Chondrocyte (in vitro differentiated cells): ENCODE measurements at regions not wholly inside any gene's neighbourhood (a gene's known extent, or its start where the extent isn't known, plus 50 kb on each side); places are given as distances from the start of the nearest gene placed in this dataset.

ENCODE experiments used
- DNase-seq: peaks from one replicate; pipeline ENCODE4 v3.0.0; 2021; ENCODE audit warnings: mixed read lengths, low spot score
- H3K27ac Mint-ChIP-seq: one replicate; pipeline ENCODE4 v1.8.0; 2021; ENCODE audit warnings: mild to moderate bottlenecking, moderate library complexity, mixed read lengths; ENCODE audit not compliant: unreplicated experiment
- H3K27me3 Mint-ChIP-seq: 2 replicates; pipeline ENCODE4 v1.8.0; 2021; ENCODE audit warnings: low read depth, mixed read lengths
- H3K36me3 Mint-ChIP-seq: 2 replicates; pipeline ENCODE4 v1.8.0; 2021; ENCODE audit warnings: low read depth, mixed read lengths
- H3K4me1 Mint-ChIP-seq: 2 replicates; pipeline ENCODE4 v1.8.0; 2021; ENCODE audit warnings: low read depth, mild to moderate bottlenecking, mixed read lengths
- H3K4me3 Mint-ChIP-seq: one replicate; pipeline ENCODE4 v1.8.0; 2021; ENCODE audit warnings: mild to moderate bottlenecking, moderate library complexity, mixed read lengths; ENCODE audit not compliant: unreplicated experiment
- H3K9me3 Mint-ChIP-seq: 2 replicates; pipeline ENCODE4 v1.8.0; 2021; ENCODE audit warnings: low read depth, mixed read lengths
- CTCF ChIP-seq: fragments of 200-600 bp; sonication (generic); IDR thresholded peaks from 2 replicates; pipeline ENCODE4 v1.5.0; 2021; ENCODE audit warnings: antibody characterized with exemption, mild to moderate bottlenecking, moderate library complexity

- Mint-ChIP-seq H3K27ac (no peak overlapping the region), H3K36me3 (peaks cover 6% of the 10 kb centered on the region), H3K27me3 (no peaks in the 10 kb centered on the region), H3K9me3 (peaks cover 16% of the 10 kb centered on the region), H3K4me1 (no peaks in the 10 kb centered on the region), H3K4me3 (no peak overlapping the region)
- TF ChIP-seq CTCF: no peak
- no peak for DNase-seq
These were observed 67.0 kb upstream of the ACTBL2 start for GRCh38 chr5:57549566-57549965.

GRCh38 chr5:57540823-57541222 is 58.2 kb upstream of the ACTBL2 start:
- DNase-seq: no peak
- no peaks in the 10 kb centered on the region for H3K9me3 Mint-ChIP-seq
- H3K4me3 Mint-ChIP-seq: no peak overlapping the region
- H3K27me3 Mint-ChIP-seq: no peaks in the 10 kb centered on the region
- TF ChIP-seq CTCF: no peak
- no peaks in the 10 kb centered on the region for H3K36me3 Mint-ChIP-seq
- H3K4me1 Mint-ChIP-seq: peaks cover 9% of the 10 kb centered on the region
- H3K27ac Mint-ChIP-seq: no peak overlapping the region

GRCh38 chr5:57539281-57539701 is 56.7 kb upstream of the ACTBL2 start:
- Mint-ChIP-seq H3K27ac (no peak overlapping the region), H3K9me3 (no peaks in the 10 kb centered on the region), H3K4me1 (peaks cover 9% of the 10 kb centered on the region), H3K27me3 (no peaks in the 10 kb centered on the region), H3K4me3 (no peak overlapping the region), H3K36me3 (no peaks in the 10 kb centered on the region)
- no peak for DNase-seq
- TF ChIP-seq CTCF: no peak

GRCh38 chr5:57538341-57538955 is 55.8 kb upstream of the ACTBL2 start:
- no peak overlapping the region for H3K27ac Mint-ChIP-seq
- H3K27me3 Mint-ChIP-seq: no peaks in the 10 kb centered on the region
- no peak overlapping the region for H3K4me3 Mint-ChIP-seq
- no peaks in the 10 kb centered on the region for H3K36me3 Mint-ChIP-seq
- H3K9me3 Mint-ChIP-seq: no peaks in the 10 kb centered on the region
- DNase-seq: no peak
- peaks cover 9% of the 10 kb centered on the region for H3K4me1 Mint-ChIP-seq
- no peak for TF ChIP-seq CTCF

- no peak overlapping the region for H3K4me3 Mint-ChIP-seq
- H3K4me1 Mint-ChIP-seq: peaks cover 14% of the 10 kb centered on the region
- no peaks in the 10 kb centered on the region for H3K9me3 Mint-ChIP-seq
- TF ChIP-seq CTCF: no peak
- no peaks in the 10 kb centered on the region for H3K27me3 Mint-ChIP-seq
- H3K27ac Mint-ChIP-seq: no peak overlapping the region
- DNase-seq: no peak
- H3K36me3 Mint-ChIP-seq: no peaks in the 10 kb centered on the region
These were observed 55.2 kb upstream of the ACTBL2 start for GRCh38 chr5:57537811-57538210.
